DMS53 treated with DMSO at 0.1 percent for 48 hours (cell line): ENCODE measurements at regions not wholly inside any gene's neighbourhood (a gene's known extent, or its start where the extent isn't known, plus 50 kb on each side); places are given as distances from the start of the nearest gene placed in this dataset.

Experiments used
- DNase-seq: peaks from one replicate; lab custom pipeline; 2025; ENCODE audit not compliant: unreplicated experiment; lab: John Stamatoyannopoulos, UW

DNA sequence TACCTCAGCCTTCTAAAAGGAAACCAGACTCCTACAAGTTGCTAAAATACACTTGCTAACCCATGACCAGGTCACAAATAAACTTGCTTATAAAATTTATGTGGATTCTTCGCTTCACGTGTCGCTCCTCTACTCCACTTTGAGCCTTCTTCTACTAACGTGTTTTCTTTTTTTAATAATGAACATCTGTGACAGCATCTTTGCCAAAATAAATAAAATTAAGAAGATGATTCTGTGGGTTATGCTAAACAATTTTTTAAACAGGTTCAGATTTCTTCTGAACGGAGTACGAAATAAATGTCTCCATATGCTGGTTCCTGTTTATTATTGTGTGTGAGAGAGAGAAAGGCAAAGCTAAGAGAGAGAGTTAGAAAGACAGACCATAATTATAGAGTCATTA lies 735.8 kb downstream of the LTN1 start:
- no peak for DNase-seq

- DNase-seq = peak; percentile 11
Observed at GRCh38 chr21:28256420-28256831, 736.3 kb downstream of the LTN1 start.

- DNase-seq = no peak
Observed at GRCh38 chr21:28253961-28254360, 738.7 kb downstream of the LTN1 start.

DNA sequence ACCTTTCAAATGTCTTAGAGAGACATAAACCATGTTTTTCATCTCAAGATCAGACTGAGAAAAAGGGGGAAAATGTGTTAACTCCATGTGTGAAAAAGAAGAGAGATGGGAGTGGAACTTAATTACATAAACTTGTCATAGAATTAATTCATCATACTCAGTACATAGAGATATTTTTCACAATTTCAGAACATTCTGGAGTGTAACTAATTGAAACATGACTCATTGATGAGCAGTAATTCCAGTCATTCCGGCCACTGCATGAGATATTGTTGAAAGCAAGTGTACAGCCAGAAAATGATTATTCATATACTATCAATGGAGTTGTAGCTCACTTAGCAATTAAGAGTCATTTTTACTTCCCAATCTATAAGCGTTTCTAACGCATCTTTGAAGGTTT lies 739.3 kb downstream of the LTN1 start:
- DNase-seq = no peak

- DNase-seq = no peak
Observed at GRCh38 chr21:28252928-28253327, 739.7 kb downstream of the LTN1 start.

DNA sequence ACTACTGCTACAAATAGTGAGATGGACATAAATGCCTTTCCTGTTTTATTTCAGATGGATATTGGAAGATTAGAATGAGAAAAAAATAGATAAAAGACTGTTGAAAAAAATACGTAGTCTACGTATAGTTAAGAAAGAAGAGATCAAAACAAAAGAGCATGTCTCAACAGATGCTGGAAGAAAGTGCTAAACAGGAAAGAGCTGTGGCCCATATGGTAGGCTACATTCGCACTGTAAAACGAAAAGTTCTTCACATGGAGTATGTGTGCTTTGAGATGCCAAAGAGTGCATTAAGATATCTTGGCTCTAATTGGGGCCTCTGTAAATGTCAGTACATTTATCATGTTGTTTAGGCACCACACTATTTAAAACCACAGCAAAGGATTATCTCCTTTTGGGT lies 741.7 kb downstream of the LTN1 start:
- DNase-seq = no peak

DNA sequence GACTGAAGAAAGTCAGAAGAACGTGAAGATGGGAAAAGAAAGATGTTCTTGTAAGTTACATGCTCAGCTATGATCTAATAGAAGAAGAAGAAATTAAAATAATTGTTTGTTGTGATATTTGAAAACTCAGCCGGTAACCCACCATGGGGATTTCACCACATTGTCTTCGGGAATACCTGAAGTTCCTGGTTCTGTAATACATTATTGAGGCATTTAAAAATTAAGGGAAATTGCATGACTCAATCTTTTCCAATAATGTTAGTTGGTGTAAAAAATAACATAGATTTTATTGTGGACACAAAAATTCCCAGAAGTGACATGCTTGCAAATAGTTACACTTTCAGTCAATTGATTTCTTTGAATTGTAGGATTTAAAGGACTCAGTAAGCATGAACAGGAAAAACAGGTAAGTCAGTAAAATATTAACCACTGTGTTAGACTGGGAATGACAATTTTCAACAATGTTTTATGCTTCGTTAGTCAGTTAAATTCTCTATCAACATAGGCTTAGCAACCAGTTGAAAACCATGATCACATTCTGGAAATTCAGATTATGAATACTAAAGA lies 745.1 kb downstream of the LTN1 start:
- peak; percentile 79 for DNase-seq

DNA sequence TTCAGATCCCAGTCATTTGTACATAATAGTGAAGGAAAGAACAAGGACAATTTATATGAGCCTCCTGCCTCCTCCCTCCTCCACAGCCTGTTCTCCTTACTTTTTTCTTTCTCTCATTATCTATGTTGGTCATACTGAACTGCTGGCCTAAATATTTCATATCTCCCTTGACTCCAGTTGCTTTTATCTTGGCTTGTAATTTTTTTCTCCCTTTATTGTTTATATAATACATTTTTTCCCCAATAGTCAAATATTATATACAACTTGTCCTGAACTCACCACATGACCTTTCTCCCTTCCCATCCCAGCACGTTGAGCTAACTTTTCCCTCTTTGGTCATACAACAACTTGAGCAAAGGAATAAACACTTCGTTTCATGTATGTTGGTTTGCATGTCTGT lies 752.1 kb downstream of the LTN1 start:
- DNase-seq = no peak

- DNase-seq = no peak
Observed at GRCh38 chr21:28239340-28239739, 753.3 kb downstream of the LTN1 start.

GRCh38 chr21:28237661-28238060 lies 755.0 kb downstream of the LTN1 start:
- DNase-seq = no peak

DNA sequence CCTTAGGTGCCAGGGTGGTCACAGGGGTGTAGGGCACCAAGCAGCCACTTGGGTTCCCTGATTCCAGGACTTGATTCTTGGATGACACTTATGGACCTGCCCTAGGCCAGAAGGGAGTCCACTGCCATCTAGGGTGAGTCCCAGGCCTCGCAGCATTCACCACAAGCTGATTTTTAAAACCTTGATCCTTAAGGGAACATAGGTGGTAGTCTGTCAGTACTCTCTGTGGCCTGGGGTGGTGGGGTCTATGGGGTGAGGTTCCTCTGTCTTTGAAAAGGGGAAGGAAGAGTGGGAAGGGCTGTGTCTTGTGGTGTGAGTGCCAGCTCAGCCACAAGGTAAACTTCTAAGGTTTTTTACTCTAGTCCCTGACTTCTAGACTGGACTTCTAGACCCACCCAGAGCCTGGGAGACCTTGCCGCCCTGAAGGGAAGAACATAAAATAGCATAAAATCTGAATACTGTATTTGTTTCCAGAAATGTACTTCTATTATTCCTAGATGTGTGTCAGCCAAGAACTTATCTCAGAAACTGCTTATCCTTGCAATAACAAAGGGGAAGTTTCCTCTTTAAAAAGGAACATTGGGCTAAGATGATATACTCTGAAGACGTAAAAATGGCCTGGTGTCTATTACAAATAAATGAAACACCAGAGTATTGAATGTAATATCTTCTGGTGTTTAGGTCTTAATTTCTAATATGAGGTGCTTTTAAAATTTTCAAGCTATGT lies 757.3 kb downstream of the LTN1 start:
- DNase-seq = no peak

- DNase-seq = no peak
Observed at GRCh38 chr21:28234326-28234725, 758.4 kb downstream of the LTN1 start.

GRCh38 chr21:28233536-28234220 lies 759.0 kb downstream of the LTN1 start:
- DNase-seq = no peak

DNA sequence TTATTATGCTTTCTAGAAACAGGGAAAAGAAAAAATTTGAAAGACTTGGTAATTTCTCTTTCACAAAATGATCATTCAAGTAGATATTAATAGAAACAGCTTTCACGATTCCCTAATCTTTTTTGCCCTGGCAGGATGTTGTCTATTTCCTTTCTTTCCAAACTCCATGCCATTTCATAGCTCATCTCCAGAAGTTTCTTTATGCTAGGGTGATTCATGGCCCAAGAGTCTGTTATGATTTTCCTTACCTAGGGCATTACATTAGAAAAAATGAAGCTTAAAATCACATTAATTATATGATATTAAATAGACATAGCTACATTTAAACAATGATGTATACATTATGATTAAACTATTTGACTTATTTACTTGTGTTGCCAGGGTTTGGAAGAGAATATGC lies 762.1 kb downstream of the LTN1 start:
- no peak for DNase-seq

DNA sequence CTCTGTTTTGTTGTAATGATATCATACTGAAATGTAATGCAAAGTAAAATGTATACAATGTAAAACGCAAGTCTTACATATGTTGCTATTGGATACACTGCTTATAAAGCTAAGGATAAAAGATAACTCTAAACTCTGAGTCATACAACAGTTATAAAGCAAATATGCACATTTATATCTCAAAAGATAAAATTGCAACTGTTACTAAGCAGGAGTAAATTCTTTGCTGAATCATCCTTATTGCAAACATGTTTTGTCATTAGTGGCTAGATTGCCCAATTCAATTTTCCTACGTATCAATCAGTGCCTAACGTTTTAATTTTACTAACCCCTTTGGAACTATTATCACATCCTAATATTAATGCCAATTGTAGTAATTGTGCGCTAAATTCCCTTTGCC lies 762.9 kb downstream of the LTN1 start:
- no peak for DNase-seq

DNA sequence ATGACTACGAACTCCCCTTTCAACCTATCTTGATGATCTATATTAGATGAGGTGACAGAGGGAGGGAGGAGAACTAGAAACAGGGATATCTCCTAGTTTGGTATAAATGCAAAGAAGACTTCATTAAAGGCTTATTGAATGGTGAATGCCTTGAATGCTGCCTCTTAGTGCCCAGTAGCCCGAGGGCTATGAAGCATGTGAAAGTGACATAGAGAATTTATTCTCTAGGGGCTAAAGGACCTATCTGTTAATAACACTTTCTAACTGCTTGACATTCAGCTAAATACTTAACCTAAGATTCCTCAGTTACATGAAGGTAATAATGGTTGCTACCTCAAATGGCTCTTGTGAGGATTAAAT lies 764.1 kb downstream of the LTN1 start:
- DNase-seq = no peak

DNA sequence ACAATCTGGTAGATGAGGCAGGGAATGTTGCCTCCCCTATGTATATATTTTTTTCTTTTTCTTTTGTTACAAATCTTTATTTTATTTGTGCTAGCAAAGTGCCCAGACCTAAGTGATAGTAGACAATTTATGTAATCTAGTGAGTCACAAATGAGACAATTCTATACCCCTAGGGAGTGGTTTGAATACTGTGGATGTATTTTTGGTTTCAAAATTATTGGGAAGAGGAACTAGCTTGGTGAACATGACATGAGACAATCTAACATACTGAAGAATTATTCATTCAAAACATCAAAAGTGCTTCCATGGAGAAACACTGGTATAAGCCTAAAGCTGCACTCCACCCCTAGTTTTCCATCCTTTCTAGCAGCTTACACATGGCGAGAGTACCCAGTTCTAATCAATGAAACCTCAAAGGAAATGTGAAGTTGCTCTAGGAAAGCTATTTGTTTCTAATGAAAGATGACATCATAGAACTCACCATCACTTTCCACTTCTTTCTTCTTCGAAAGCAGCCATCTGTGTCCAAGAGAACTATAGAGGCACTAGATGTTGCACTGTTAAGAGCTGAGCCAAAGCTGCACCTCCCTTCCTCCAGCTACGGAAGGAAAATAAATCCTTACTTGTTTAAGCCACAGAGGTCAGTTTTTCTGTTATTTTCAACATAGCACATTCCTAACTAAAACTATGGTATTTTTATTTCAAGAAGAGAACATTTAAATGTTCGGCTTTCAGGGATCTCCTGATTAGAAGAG lies 764.6 kb downstream of the LTN1 start:
- no peak for DNase-seq

DNA sequence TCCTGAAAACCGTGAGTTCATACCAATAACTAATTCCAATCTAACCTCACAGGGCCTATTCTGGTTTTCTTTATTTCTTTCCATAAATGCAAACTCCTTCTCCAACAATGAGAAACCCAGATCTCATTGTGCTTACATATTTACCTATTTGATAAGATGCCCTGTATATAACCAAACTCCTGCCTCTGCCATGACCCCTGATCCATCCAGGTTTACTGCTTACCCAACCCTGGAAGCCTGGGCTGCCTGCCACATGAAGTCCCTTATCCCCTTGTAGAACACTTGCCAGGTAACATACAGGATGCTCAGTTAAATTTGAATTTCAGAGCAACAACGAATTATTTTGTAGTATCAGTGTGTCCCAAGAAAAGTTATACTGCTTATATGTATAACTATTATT lies 766.1 kb downstream of the LTN1 start:
- DNase-seq = no peak

GRCh38 chr21:28224191-28224726 lies 768.4 kb downstream of the LTN1 start:
- DNase-seq = no peak

DNA sequence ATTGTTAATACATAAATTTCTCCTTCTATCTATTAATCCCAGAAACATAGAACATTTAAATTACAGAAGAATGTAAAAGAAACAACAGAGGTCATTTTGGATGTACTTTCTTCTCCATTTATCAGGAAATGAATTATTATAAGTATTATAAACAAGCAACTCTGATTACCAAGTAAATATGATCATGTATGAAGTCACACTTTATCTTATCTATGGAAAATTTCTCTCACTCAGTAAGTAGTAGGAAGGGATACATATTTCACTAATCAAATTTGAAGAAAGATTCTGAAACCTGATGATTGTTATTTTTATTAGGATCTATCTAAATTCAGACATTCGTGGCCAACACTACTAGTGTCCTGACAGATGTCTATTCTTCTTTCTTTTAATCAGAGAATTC lies 770.7 kb downstream of the LTN1 start:
- DNase-seq = no peak

- DNase-seq = no peak
Observed at GRCh38 chr21:28220680-28221079, 772.0 kb downstream of the LTN1 start.
